Lung (tissue), 11 donors: ENCODE measurements at regions not wholly inside any gene's neighbourhood (a gene's known extent, or its start where the extent isn't known, plus 50 kb on each side); places are given as distances from the start of the nearest gene placed in this dataset.

Experiments
- ATAC-seq: fragments of 200-7000 bp; cut with Tn5 transposase; one replicate; pipeline ENCODE4 v1.9.1; 2020; ENCODE audit warnings: moderate number of reproducible peaks; ENCODE audit not compliant: insufficient read depth, low FRiP score
- DNase-seq, 3 donors: peaks; one replicate each; pipeline ENCODE4 v3.0.0-alpha.2; 2013 to 2017
- H3K27ac ChIP-seq, 2 donors: one replicate each; pipeline ENCODE4 v1.5.1; 2013; ENCODE audit warnings: mild to moderate bottlenecking in 2 of 2, moderate library complexity in 2 of 2, control low read depth in 1 of 2, inconsistent platforms in 1 of 2, low read depth in 1 of 2, low read length in 1 of 2
- H3K27me3 ChIP-seq, 3 donors: one replicate each; pipeline ENCODE4 v1.5.1; 2013; ENCODE audit warnings: low read length in 2 of 3; ENCODE audit not compliant: control insufficient read depth in 3 of 3, insufficient read depth in 3 of 3
- H3K36me3 ChIP-seq, 4 donors: one replicate each; pipeline ENCODE4 v1.5.1; 2013; ENCODE audit warnings: low read length in 4 of 4, mild to moderate bottlenecking in 1 of 4, moderate library complexity in 1 of 4; ENCODE audit not compliant: control insufficient read depth in 4 of 4, insufficient read depth in 4 of 4
- H3K4me1 ChIP-seq, 5 donors: one replicate each; pipeline ENCODE4 v1.5.1; 2013; ENCODE audit warnings: low read length in 5 of 5, mild to moderate bottlenecking in 2 of 5, moderate library complexity in 1 of 5; ENCODE audit not compliant: control insufficient read depth in 5 of 5, insufficient read depth in 5 of 5
- H3K4me3 ChIP-seq: one replicate; pipeline ENCODE4 v1.5.1; 2013; ENCODE audit warnings: mild to moderate bottlenecking, control low read depth, moderate library complexity
- H3K9ac ChIP-seq, 2 donors: one replicate each; pipeline ENCODE4 v1.5.1; 2013; ENCODE audit warnings: low read length in 2 of 2, control low read depth in 1 of 2; ENCODE audit not compliant: insufficient read depth in 1 of 2
- H3K9me3 ChIP-seq, 4 donors: one replicate each; pipeline ENCODE4 v1.5.1; 2013; ENCODE audit warnings: low read length in 3 of 4, mild to moderate bottlenecking in 1 of 4, moderate library complexity in 1 of 4; ENCODE audit not compliant: control insufficient read depth in 4 of 4, insufficient read depth in 3 of 4
- WGBS, 2 donors: extraction: QIAGEN DNeasy Blood & Tissue Kit; methylation state at CpG; one replicate each; pipeline ENCODE4 v1.1.7; 2013; 5-methylcytosine and 5-hydroxymethylcytosine counted together
- TF ChIP-seq, protein P1 (sequence below): IDR thresholded peaks from 2 replicates; pipeline ENCODE4 v1.5.1; 2012; ENCODE audit warnings: mild to moderate bottlenecking; ENCODE audit errors: control extremely low read depth, extremely low read depth
- donor health status: control.
- donor health status: control.
- donor health status: Bipolar disorder and iron deficiency.
- donor health status: healthy.
- donor health status: DM: yes; HTN: yes; CAD: no.

DNA sequence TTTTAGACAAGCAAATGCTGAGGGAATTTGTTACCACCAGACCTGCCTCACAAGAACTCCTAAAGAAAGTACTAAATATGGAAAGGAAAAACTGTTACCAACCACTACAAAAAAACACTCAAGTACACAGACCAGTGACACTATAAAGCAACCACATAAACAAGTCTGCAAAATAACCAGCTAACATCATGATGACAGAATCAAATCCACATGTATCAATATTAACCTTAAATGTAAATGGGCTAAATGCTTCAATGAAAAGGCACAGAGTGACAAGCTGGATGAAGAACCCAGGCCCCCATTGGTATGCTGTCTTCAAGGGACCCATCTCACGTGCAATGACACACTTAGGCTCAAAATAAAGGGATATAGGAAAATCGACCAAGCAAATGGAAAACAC is 529.9 kb upstream of the CAMK1G start:
- no peak for DNase-seq
- H3K27ac ChIP-seq, result no peak overlapping the region
- TF ChIP-seq, protein P1, sequence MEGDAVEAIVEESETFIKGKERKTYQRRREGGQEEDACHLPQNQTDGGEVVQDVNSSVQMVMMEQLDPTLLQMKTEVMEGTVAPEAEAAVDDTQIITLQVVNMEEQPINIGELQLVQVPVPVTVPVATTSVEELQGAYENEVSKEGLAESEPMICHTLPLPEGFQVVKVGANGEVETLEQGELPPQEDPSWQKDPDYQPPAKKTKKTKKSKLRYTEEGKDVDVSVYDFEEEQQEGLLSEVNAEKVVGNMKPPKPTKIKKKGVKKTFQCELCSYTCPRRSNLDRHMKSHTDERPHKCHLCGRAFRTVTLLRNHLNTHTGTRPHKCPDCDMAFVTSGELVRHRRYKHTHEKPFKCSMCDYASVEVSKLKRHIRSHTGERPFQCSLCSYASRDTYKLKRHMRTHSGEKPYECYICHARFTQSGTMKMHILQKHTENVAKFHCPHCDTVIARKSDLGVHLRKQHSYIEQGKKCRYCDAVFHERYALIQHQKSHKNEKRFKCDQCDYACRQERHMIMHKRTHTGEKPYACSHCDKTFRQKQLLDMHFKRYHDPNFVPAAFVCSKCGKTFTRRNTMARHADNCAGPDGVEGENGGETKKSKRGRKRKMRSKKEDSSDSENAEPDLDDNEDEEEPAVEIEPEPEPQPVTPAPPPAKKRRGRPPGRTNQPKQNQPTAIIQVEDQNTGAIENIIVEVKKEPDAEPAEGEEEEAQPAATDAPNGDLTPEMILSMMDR, result no peak

DNA sequence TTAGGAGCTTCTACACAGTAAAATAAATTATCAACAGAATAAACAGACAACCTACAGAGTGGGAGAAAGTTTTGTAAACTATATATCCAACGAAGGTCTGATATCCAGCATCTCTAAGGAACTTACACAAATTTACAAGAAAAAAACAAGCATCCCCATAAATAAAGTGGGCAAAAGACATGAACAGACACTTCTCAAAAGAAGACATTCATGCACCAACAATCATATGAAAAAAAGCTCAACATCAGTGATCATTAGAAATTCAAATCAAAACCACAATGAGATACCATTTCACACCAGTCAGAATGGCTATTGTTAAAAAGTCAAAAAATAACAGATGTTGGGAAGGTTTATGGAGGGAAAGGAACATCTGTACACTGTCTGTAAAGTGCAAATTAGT is 526.4 kb upstream of the CAMK1G start:
- H3K4me3 ChIP-seq, result no peak overlapping the region
- TF ChIP-seq, protein P1, result no peak
- no peaks in the 10 kb centered on the region for H3K36me3 ChIP-seq
- H3K9ac ChIP-seq, result no peak overlapping the region
- 91% methylated on average over 1 of the region's 1 CpG for WGBS, 2 donors
- H3K4me1 ChIP-seq, result no peaks in the 10 kb centered on the region
- H3K27me3 ChIP-seq, result no peaks in the 10 kb centered on the region
- ATAC-seq, result no peak
- peaks cover 0 to 5% (median 2%) of the 10 kb centered on the region in 4 donors for H3K9me3 ChIP-seq
- no peak for DNase-seq
- no peak overlapping the region for H3K27ac ChIP-seq

More for the DNA sequence above, 529.9 kb upstream of the CAMK1G start:
- Histone ChIP-seq H3K36me3 (no peaks in the 10 kb centered on the region), H3K9ac (no peak overlapping the region), H3K4me3 (no peak overlapping the region), H3K9me3 (peaks cover 0 to 5% (median 2%) of the 10 kb centered on the region in 4 donors), H3K4me1 (peaks cover 0 to 3% (median 0%) of the 10 kb centered on the region in 5 donors), H3K27me3 (no peaks in the 10 kb centered on the region)
- ATAC-seq, result no peak
- WGBS, 2 donors, result 79 to 80% methylated on average over 2 of the region's 2 CpGs

DNA sequence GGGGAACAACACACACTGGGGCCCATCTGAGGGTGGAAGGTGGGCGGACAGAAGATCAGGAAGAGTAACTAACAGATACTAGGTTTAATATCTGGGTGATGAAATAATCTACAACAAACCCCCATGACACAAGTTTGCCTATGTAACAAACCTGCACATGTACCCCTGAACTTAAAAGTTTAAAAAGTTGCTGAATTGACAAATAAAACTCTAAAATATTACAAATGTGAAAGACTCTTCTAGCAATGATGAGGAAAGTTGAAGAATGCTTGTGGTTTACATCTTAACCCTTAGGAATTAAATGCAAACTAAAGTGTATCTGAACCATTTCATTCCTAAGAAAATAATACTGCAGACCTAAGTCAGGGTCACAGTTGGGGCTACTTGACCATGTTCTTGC is 525.6 kb upstream of the CAMK1G start:
- TF ChIP-seq, protein P1, result no peak
- H3K4me3 ChIP-seq, result no peak overlapping the region
- no peak overlapping the region for H3K9ac ChIP-seq
- H3K4me1 ChIP-seq, result no peaks in the 10 kb centered on the region
- ATAC-seq (no peak), DNase-seq (no peak)
- 91 to 97% methylated on average over 1 of the region's 1 CpG for WGBS, 2 donors
- H3K9me3 ChIP-seq, result peaks cover 0 to 5% (median 2%) of the 10 kb centered on the region in 4 donors
- no peaks in the 10 kb centered on the region for H3K36me3 ChIP-seq
- no peak overlapping the region for H3K27ac ChIP-seq
- no peaks in the 10 kb centered on the region for H3K27me3 ChIP-seq

DNA sequence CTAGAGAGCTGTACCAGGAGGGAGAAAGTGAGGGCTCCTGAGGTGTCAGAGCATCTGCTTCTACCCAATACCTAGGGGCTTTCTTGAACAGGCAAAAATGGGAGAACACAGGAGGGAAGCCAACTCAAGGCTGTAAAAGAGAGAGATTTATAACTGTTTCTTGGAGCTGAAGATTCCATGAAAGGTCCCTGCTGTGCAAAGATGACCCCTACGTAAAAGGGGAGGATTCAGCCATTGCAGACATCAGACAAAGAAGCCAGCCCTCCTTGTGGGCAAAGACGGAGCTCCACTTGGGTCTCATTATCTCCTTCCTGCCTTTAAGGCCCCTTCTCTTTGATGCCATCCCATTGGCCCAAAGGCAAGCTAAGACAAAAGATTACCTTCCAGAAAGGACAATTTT is 524.1 kb upstream of the CAMK1G start:
- Histone ChIP-seq H3K27ac (no peak overlapping the region), H3K36me3 (no peaks in the 10 kb centered on the region), H3K4me1 (no peaks in the 10 kb centered on the region), H3K9ac (no peak overlapping the region), H3K9me3 (peaks cover 0 to 5% (median 2%) of the 10 kb centered on the region in 4 donors), H3K27me3 (no peaks in the 10 kb centered on the region), H3K4me3 (no peak overlapping the region)
- 58 to 60% methylated on average over 2 of the region's 2 CpGs for WGBS, 2 donors
- TF ChIP-seq, protein P1, result no peak
- no peak for DNase-seq
- ATAC-seq, result no peak
